K562 (cell line): ENCODE measurements at regions not wholly inside any gene's neighbourhood (a gene's known extent, or its start where the extent isn't known, plus 50 kb on each side); places are given as distances from the start of the nearest gene placed in this dataset.

Experiments
- ESRRA ChIP-seq: fragments of 450-650 bp; IDR thresholded peaks from 2 replicates; pipeline ENCODE4 v1.6.1; 2014; ENCODE audit warnings: low read depth, mild to moderate bottlenecking, moderate library complexity, borderline replicate concordance
- MAZ ChIP-seq, 2 experiments: fragments of 450-650 bp in 1 of 2; sonication (generic) in 1 of 2; formaldehyde crosslinking; IDR thresholded peaks in 1 of 2; conservative IDR thresholded peaks in 1 of 2; 2 replicates each; pipeline versions ENCODE4 v1.4.0 to v1.5.0; 2020; ENCODE audit warnings: mild to moderate bottlenecking in 1 of 2, missing genetic modification reagents in 1 of 2
- POLR2B ChIP-seq: fragments of 450-650 bp; IDR thresholded peaks from 2 replicates; pipeline ENCODE4 v1.6.1; 2018; ENCODE audit warnings: low read depth; ENCODE audit not compliant: partially characterized antibody
- RAD21 ChIP-seq, 2 experiments: fragments of 250-450 bp in 1 of 2; fragments of 450-650 bp in 1 of 2; sonication (Bioruptor Pico) in 1 of 2; formaldehyde crosslinking in 1 of 2; IDR thresholded peaks in 1 of 2; conservative IDR thresholded peaks in 1 of 2; 2 replicates each; pipeline versions ENCODE4 v1.4.0 to v1.8.0; 2020 to 2022; ENCODE audit warnings: mild to moderate bottlenecking in 2 of 2, moderate library complexity in 1 of 2
- SMC3 ChIP-seq: conservative IDR thresholded peaks from 2 replicates; pipeline ENCODE4 v1.6.1; 2011; ENCODE audit warnings: low read depth, low read length, improper control_type of control experiment; ENCODE audit not compliant: insufficient read depth
- ZC3H4 ChIP-seq: sonication (generic); formaldehyde crosslinking; IDR thresholded peaks from 2 replicates; pipeline ENCODE4 v1.9.0; 2021; ENCODE audit warnings: missing genetic modification reagents, borderline replicate concordance
- ZNF175 ChIP-seq: fragments of 200-800 bp; sonication (Bioruptor generic); IDR thresholded peaks from 2 replicates; pipeline ENCODE4 v1.6.1; 2016; ENCODE audit warnings: low read depth, mild to moderate bottlenecking, missing genetic modification characterization, missing compliant biosample characterization
- ZNF232 ChIP-seq: sonication (generic); formaldehyde crosslinking; IDR thresholded peaks from 2 replicates; pipeline ENCODE4 v1.8.0; 2022; ENCODE audit warnings: mild to moderate bottlenecking, missing genetic modification reagents
- TF ChIP-seq, protein P1 (sequence below), 2 experiments: fragments of 450-650 bp; formaldehyde crosslinking in 1 of 2; IDR thresholded peaks; 2 replicates each; pipeline versions ENCODE4 v1.4.0 to v1.6.1; 2014 to 2020; ENCODE audit warnings: mild to moderate bottlenecking in 2 of 2, borderline replicate concordance in 1 of 2, low read depth in 1 of 2
- TF ChIP-seq, protein P2 (sequence below): sonication (generic); formaldehyde crosslinking; IDR thresholded peaks from 2 replicates; pipeline ENCODE4 v1.8.0; 2022; ENCODE audit warnings: mild to moderate bottlenecking, missing genetic modification reagents
- TF ChIP-seq, protein P3 (sequence below), 2 experiments: fragments of 450-650 bp in 1 of 2; sonication (generic) in 1 of 2; formaldehyde crosslinking; conservative IDR thresholded peaks; 2 replicates each; pipeline versions ENCODE4 v1.4.0 to v1.8.1; 2020 to 2022; ENCODE audit warnings: mild to moderate bottlenecking in 1 of 2, missing genetic modification reagents in 1 of 2
- TF ChIP-seq, protein P4 (sequence below), 2 experiments: IDR thresholded peaks; 2 replicates each; pipeline ENCODE4 v1.6.1; 2011; ENCODE audit warnings: borderline replicate concordance in 1 of 2, control low read depth in 1 of 2, low read depth in 1 of 2, low read length in 1 of 2, mild to moderate bottlenecking in 1 of 2, mixed read lengths in 1 of 2, moderate library complexity in 1 of 2; ENCODE audit not compliant: insufficient read depth in 1 of 2, insufficient read length in 1 of 2, poor library complexity in 1 of 2, severe bottlenecking in 1 of 2; ENCODE audit errors: extremely low read depth in 1 of 2

DNA sequence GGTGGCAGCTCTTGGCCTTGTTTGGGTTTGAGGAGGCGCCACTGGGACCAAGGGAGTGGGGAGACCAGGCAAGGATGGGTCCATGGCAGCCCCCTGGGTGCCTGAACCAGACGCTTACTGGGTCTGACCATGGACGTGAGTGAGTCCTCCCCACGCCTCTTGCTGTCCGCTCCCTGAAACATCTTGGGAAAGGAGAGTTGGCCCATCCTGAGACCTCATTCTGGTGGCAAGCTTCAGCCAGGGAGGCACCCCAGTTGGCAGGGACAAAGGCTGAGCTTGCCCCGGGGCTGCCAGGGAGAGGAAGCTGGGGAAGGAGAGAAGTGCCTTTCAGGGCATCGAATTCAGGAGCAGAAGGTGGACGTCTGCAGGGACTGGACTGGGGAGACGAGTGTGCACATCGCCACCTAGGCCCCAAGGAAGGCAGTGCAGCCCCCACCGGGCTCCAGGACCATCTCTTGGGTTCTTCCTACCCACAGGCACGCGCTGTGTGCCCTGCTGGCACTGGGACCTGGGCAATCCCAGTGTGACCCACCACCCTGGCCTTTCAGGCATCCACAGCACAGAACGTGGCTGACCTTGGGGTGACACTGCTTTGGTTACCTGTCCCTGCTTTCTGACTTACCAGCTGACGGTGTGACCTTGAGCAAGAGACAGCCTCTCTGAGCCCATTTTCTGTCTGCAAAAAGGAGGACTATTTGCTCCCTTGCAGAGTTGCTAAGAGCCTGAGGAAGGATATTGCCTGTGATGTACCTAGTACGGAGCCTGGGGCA lies 132.9 kb upstream of the WNT4 start (continued):
- TF ChIP-seq, protein P1, sequence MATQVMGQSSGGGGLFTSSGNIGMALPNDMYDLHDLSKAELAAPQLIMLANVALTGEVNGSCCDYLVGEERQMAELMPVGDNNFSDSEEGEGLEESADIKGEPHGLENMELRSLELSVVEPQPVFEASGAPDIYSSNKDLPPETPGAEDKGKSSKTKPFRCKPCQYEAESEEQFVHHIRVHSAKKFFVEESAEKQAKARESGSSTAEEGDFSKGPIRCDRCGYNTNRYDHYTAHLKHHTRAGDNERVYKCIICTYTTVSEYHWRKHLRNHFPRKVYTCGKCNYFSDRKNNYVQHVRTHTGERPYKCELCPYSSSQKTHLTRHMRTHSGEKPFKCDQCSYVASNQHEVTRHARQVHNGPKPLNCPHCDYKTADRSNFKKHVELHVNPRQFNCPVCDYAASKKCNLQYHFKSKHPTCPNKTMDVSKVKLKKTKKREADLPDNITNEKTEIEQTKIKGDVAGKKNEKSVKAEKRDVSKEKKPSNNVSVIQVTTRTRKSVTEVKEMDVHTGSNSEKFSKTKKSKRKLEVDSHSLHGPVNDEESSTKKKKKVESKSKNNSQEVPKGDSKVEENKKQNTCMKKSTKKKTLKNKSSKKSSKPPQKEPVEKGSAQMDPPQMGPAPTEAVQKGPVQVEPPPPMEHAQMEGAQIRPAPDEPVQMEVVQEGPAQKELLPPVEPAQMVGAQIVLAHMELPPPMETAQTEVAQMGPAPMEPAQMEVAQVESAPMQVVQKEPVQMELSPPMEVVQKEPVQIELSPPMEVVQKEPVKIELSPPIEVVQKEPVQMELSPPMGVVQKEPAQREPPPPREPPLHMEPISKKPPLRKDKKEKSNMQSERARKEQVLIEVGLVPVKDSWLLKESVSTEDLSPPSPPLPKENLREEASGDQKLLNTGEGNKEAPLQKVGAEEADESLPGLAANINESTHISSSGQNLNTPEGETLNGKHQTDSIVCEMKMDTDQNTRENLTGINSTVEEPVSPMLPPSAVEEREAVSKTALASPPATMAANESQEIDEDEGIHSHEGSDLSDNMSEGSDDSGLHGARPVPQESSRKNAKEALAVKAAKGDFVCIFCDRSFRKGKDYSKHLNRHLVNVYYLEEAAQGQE (IDR thresholded peaks at IDR 0.05; ENCODE audit: borderline replicate concordance), result peak; percentile 44; the same call in 1 of the 2 replicates
- TF ChIP-seq, protein P1 (CRISPR knock-in tag; IDR thresholded peaks at IDR 0.05; ENCODE audit: low read depth), result no peak
- TF ChIP-seq ZC3H4 (CRISPR knock-in tag), result 0 out of 2 replicates have a peak, but pooled peaks have one; percentile 38
- TF ChIP-seq ZNF175, result no peak
- TF ChIP-seq RAD21 (CRISPR knock-in tag; conservative IDR thresholded peaks at IDR 0.05 in 1 of 2, IDR thresholded peaks at IDR 0.05 in 1 of 2), result peak; percentile 37 to 75
- TF ChIP-seq SMC3, result peak; percentile 25; the same call in 1 of the 2 replicates
- peak; percentile 44; the same call in 1 of the 2 replicates for TF ChIP-seq ESRRA
- peak in 1 of 2 experiments; percentile 33; a peak in 1 of 4 replicates for TF ChIP-seq MAZ (CRISPR knock-in tag; conservative IDR thresholded peaks at IDR 0.05 in 1 of 2, IDR thresholded peaks at IDR 0.05 in 1 of 2)
- TF ChIP-seq POLR2B, result no peak
- TF ChIP-seq ZNF232 (CRISPR knock-in tag), result no peak
- TF ChIP-seq, protein P2, sequence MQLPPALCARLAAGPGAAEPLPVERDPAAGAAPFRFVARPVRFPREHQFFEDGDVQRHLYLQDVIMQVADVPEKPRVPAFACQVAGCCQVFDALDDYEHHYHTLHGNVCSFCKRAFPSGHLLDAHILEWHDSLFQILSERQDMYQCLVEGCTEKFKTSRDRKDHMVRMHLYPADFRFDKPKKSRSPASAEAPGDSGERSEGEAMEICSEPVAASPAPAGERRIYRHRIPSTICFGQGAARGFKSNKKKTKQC, result 0 out of 2 replicates have a peak, but pooled peaks have one; percentile 26
- TF ChIP-seq, protein P3, sequence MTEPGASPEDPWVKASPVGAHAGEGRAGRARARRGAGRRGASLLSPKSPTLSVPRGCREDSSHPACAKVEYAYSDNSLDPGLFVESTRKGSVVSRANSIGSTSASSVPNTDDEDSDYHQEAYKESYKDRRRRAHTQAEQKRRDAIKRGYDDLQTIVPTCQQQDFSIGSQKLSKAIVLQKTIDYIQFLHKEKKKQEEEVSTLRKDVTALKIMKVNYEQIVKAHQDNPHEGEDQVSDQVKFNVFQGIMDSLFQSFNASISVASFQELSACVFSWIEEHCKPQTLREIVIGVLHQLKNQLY (CRISPR knock-in tag; conservative IDR thresholded peaks at IDR 0.05), result 0 out of 4 replicates have a peak, but pooled peaks of 1 of the 2 experiments have one; percentile 69
- TF ChIP-seq, protein P4, sequence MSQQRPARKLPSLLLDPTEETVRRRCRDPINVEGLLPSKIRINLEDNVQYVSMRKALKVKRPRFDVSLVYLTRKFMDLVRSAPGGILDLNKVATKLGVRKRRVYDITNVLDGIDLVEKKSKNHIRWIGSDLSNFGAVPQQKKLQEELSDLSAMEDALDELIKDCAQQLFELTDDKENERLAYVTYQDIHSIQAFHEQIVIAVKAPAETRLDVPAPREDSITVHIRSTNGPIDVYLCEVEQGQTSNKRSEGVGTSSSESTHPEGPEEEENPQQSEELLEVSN (IDR thresholded peaks at IDR 0.05; ENCODE audit: borderline replicate concordance in 1 of 2, extremely low read depth in 1 of 2, insufficient read depth in 1 of 2, insufficient read length in 1 of 2, low read depth in 1 of 2, low read length in 1 of 2, poor library complexity in 1 of 2, severe bottlenecking in 1 of 2), result peak in 1 of 2 experiments; percentile 11
